Breast epithelium (tissue), 3 donors: ENCODE measurements at regions not wholly inside any gene's neighbourhood (a gene's known extent, or its start where the extent isn't known, plus 50 kb on each side); places are given as distances from the start of the nearest gene placed in this dataset.

ENCODE experiments used
- CTCF ChIP-seq, 3 donors: fragments of 450-650 bp; IDR thresholded peaks; one replicate each; pipeline ENCODE4 v1.5.1; 2016 to 2017; ENCODE audit warnings: antibody characterized with exemption in 3 of 3, mild to moderate bottlenecking in 3 of 3, moderate library complexity in 3 of 3
- POLR2A ChIP-seq: fragments of 450-650 bp; IDR thresholded peaks from one replicate; pipeline ENCODE4 v1.6.1; 2016; ENCODE audit warnings: antibody characterized with exemption, mild to moderate bottlenecking, moderate library complexity

DNA sequence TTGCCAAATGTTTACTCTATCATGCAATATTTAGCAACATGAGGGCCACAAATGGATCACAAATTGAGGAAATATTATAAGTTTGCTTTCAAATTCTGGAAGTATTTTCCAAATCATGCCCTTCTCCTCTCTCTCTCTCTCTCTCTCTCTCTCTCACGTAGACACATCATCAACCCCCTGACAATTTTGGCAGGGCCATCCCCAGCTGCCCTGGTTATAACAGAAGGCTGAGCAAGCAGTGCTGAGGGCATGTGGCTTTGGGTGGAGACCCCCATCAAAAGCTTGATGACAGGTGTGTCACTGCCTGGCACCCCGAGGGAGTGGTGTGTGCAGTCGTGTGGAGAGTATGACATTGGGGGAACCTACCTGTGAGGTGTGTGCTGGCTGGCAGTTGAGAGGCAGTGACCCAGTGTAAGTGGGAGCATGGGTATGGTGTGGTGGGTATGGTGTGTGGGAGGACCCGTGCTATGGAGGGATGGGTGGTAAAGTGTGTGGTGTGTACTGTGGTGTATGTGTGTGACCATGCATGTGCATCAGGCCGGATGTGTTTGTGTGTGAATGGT, 224.5 kb downstream of the TTC32 start:
- no peak for TF ChIP-seq CTCF (IDR thresholded peaks at IDR 0.05)
- TF ChIP-seq POLR2A = no peak
